Activated CD8-positive, alpha-beta T cell treated with anti-CD3 and anti-CD28 coated beads for 36 hours (primary cell): ENCODE measurements at regions not wholly inside any gene's neighbourhood (a gene's known extent, or its start where the extent isn't known, plus 50 kb on each side); places are given as distances from the start of the nearest gene placed in this dataset.

Experiments used
- ATAC-seq: fragments of 200-7000 bp; cut with Tn5 transposase; one replicate; pipeline ENCODE4 v1.10.0; 2021; ENCODE audit warnings: mild to moderate bottlenecking, moderate library complexity
- CTCF ChIA-PET: fragments of 350-600 bp; sonication (Branson Sonifier 250); formaldehyde crosslinking; loops from one replicate; lab custom pipeline; 2021; ENCODE audit warnings: antibody characterized with exemption; lab: Charles Lee
- POLR2A ChIA-PET: fragments of 350-600 bp; sonication (Branson Sonifier 250); formaldehyde crosslinking; loops from one replicate; lab custom pipeline; 2021; ENCODE audit warnings: antibody characterized with exemption; lab: Charles Lee
- DNase-seq: peaks from one replicate; pipeline ENCODE4 v3.0.0-alpha.2; 2020
- H3K27ac Mint-ChIP-seq: one replicate; pipeline ENCODE4 v1.8.0; 2021; ENCODE audit warnings: mild to moderate bottlenecking, mixed read lengths
- H3K27me3 Mint-ChIP-seq: one replicate; pipeline ENCODE4 v1.8.0; 2021; ENCODE audit warnings: mixed read lengths
- H3K36me3 Mint-ChIP-seq: one replicate; pipeline ENCODE4 v1.8.0; 2021; ENCODE audit warnings: low read depth, mixed read lengths
- H3K4me1 Mint-ChIP-seq: one replicate; pipeline ENCODE4 v1.8.0; 2021; ENCODE audit warnings: low read depth, mixed read lengths
- H3K4me3 Mint-ChIP-seq: one replicate; pipeline ENCODE4 v1.8.0; 2021; ENCODE audit warnings: mild to moderate bottlenecking, moderate library complexity, mixed read lengths
- H3K9me3 Mint-ChIP-seq: one replicate; pipeline ENCODE4 v1.8.0; 2021; ENCODE audit warnings: mixed read lengths
- intact Hi-C: fragments of 100-400 bp; cut with micrococcal nuclease; formaldehyde crosslinking; loops from one replicate; pipeline ENCODE4 v1.10.0; 2022
- TF ChIP-seq, protein P1 (sequence below): fragments of 200-600 bp; IDR thresholded peaks from one replicate; pipeline ENCODE4 v1.8.0; 2022; ENCODE audit warnings: antibody characterized with exemption, mild to moderate bottlenecking

DNA sequence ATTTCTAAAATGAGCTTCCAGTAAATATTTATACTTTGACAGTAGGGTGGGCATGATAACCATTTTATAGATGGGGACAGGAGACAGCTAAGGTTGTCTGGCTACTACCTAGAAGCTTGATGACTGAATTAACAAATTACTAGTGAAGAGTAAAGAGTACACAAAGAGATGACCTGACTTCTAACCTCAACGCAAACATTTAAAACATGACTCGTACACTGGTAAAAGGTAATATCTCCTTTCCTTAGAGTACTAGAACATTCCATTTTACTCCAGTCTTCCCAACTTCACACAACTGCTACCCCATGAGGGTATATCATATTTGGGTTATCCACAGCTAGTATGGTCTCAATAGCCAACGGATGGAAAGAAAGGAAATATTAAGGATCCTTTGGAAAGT is 258.9 kb downstream of the FOXO1 start:
- Mint-ChIP-seq H3K27ac (no peak overlapping the region), H3K4me1 (peaks cover 10% of the 10 kb centered on the region), H3K4me3 (no peak overlapping the region), H3K27me3 (no peaks in the 10 kb centered on the region), H3K9me3 (peaks cover 5% of the 10 kb centered on the region), H3K36me3 (no peaks in the 10 kb centered on the region)
- intact Hi-C loops: no loop called here
- ATAC-seq (no peak), DNase-seq (no peak)
- CTCF ChIA-PET: interaction anchor here (1.3 kb wide), 1 partner anchor 19 kb away, joined by 3 read pairs; no protein-coding TSS in a partner anchor
- POLR2A ChIA-PET: interaction anchor here (0.6 kb wide), 1 partner anchor 87 kb away, joined by 3 read pairs; no protein-coding TSS in a partner anchor
- TF ChIP-seq, protein P1, sequence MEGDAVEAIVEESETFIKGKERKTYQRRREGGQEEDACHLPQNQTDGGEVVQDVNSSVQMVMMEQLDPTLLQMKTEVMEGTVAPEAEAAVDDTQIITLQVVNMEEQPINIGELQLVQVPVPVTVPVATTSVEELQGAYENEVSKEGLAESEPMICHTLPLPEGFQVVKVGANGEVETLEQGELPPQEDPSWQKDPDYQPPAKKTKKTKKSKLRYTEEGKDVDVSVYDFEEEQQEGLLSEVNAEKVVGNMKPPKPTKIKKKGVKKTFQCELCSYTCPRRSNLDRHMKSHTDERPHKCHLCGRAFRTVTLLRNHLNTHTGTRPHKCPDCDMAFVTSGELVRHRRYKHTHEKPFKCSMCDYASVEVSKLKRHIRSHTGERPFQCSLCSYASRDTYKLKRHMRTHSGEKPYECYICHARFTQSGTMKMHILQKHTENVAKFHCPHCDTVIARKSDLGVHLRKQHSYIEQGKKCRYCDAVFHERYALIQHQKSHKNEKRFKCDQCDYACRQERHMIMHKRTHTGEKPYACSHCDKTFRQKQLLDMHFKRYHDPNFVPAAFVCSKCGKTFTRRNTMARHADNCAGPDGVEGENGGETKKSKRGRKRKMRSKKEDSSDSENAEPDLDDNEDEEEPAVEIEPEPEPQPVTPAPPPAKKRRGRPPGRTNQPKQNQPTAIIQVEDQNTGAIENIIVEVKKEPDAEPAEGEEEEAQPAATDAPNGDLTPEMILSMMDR: no peak

DNA sequence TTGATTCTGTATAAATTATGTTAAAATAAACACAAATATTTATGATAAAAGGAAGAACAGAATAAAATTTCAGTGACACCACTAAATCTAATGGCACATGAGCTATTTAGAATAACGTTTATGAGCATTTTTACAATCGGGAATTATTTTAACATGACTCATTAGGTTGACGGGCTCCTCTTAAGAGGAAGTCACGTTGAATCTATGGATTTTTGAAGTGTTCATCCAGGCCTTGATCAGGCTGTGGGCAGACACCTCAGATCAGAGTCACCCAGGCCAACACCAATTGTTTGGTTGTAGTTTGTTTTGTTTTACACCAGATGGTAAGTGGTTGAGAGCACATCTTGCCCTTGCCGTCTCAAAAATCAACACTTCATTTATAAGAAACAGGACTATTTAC is 257.8 kb downstream of the FOXO1 start:
- Mint-ChIP-seq H3K36me3 (no peaks in the 10 kb centered on the region), H3K9me3 (peaks cover 5% of the 10 kb centered on the region), H3K27me3 (peaks cover 1% of the 10 kb centered on the region), H3K4me3 (no peak overlapping the region), H3K4me1 (peaks cover 4% of the 10 kb centered on the region), H3K27ac (no peak overlapping the region)
- ChIA-PET CTCF (interaction anchor here (1.4 kb wide), 1 partner anchor 339 kb away, joined by 4 read pairs; no protein-coding TSS in a partner anchor), POLR2A (interaction anchor here (1.0 kb wide), 1 partner anchor 76 kb away, joined by 3 read pairs; no protein-coding TSS in a partner anchor)
- TF ChIP-seq, protein P1: no peak
- intact Hi-C loops: no loop called here
- DNase-seq (no peak), ATAC-seq (no peak)

DNA sequence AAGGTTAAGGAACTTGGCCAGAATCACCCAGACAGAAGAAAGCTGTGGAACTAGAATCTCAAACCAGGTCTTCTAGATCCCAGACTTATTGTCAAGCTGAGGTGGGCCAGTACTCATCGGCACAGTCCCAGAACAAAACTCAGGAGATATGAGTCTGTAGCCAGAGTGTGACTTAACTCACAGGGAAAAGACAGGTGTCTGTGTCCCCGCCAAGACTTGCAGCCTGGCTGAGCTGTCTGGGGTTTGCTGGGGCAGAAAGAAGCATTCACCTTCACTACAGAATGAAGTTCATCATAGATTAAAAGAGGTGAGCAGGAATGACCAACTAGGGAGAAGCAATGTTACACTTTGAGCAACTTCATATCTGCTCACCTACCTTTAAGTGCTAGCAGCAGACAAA is 257.2 kb downstream of the FOXO1 start:
- POLR2A ChIA-PET: interaction anchor here (1.0 kb wide), 1 partner anchor 75 kb away, joined by 3 read pairs; no protein-coding TSS in a partner anchor

DNA sequence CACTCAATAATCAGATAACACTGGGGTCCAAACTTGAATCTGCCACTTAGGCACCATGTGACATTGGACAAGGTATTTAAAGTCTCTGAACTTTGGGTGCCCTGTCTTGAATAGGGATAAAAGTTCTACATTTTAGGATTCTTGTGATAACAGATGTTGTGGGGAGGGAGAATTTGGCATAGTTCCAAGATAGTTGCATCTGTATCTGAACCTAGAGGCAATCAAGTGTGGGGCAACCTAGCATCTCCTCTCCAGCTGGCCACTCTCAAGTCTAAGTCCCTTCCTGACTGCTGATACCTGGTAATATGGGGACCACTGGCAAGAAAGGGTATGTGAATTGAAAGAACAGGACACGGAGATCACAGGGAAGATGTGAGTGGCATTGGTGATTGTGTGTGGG is 256.1 kb downstream of the FOXO1 start:
- H3K36me3 Mint-ChIP-seq: no peaks in the 10 kb centered on the region
- H3K4me3 Mint-ChIP-seq: no peak overlapping the region
- POLR2A ChIA-PET: interaction anchor here (0.9 kb wide), 1 partner anchor 66 kb away, joined by 3 read pairs; no protein-coding TSS in a partner anchor
- H3K4me1 Mint-ChIP-seq: no peaks in the 10 kb centered on the region
- TF ChIP-seq, protein P1: no peak
- ATAC-seq (no peak), DNase-seq (no peak)
- peaks cover 5% of the 10 kb centered on the region for H3K9me3 Mint-ChIP-seq
- peaks cover 1% of the 10 kb centered on the region for H3K27me3 Mint-ChIP-seq
- intact Hi-C loops: no loop called here
- H3K27ac Mint-ChIP-seq: no peak overlapping the region
- CTCF ChIA-PET: interaction anchor here (1.4 kb wide), 1 partner anchor 24 kb away, joined by 4 read pairs; no protein-coding TSS in a partner anchor

More for the DNA sequence above, 257.2 kb downstream of the FOXO1 start:
- H3K4me3 Mint-ChIP-seq: no peak overlapping the region
- TF ChIP-seq, protein P1: no peak
- H3K9me3 Mint-ChIP-seq: peaks cover 5% of the 10 kb centered on the region
- H3K4me1 Mint-ChIP-seq: no peaks in the 10 kb centered on the region
- H3K36me3 Mint-ChIP-seq: no peaks in the 10 kb centered on the region
- CTCF ChIA-PET: interaction anchor here (1.4 kb wide), 1 partner anchor 339 kb away, joined by 4 read pairs; no protein-coding TSS in a partner anchor
- ATAC-seq: no peak
- DNase-seq: no peak
- peaks cover 1% of the 10 kb centered on the region for H3K27me3 Mint-ChIP-seq
- H3K27ac Mint-ChIP-seq: no peak overlapping the region
- intact Hi-C loops: no loop called here

DNA sequence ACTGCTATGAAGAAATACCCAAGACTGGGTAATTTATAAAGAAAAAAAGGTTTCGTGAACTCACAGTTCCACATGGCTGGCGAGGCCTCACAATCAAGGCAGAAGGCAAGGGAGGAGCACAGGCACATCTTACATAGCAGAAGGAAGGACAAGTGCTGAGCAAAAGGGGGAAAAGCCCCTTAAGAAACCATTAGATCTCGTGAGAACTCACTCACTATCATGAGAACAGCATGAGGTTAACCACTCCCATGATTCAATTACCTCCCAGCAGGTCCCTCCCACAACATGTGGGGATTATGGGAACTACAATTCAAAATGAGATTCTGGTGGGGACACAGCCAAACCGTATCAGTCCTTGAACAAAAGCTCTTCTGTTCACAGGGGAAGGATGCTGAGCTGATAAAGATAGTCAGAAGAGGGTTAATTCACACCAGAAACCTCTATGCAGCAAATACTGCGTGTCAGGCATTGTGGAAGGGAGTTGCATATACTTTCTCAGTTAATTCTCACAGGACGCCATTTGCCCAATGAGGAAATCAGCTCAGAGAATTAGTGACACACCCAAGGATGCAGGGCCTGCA is 246.2 kb downstream of the FOXO1 start:
- no peak overlapping the region for H3K4me3 Mint-ChIP-seq
- intact Hi-C loops: no loop called here
- TF ChIP-seq, protein P1: no peak
- ATAC-seq: no peak
- no peaks in the 10 kb centered on the region for H3K27me3 Mint-ChIP-seq
- no peak for DNase-seq
- peaks cover 3% of the 10 kb centered on the region for H3K9me3 Mint-ChIP-seq
- ChIA-PET CTCF (no interaction called here), POLR2A (no interaction called here)
- H3K27ac Mint-ChIP-seq: no peak overlapping the region
- H3K4me1 Mint-ChIP-seq: peaks cover 13% of the 10 kb centered on the region
- no peaks in the 10 kb centered on the region for H3K36me3 Mint-ChIP-seq
